NCI-H146 treated with DMSO at 0.1 percent for 48 hours (cell line): ENCODE measurements at regions not wholly inside any gene's neighbourhood (a gene's known extent, or its start where the extent isn't known, plus 50 kb on each side); places are given as distances from the start of the nearest gene placed in this dataset.
A peak's percentile ranks its signal among the peaks of the same experiment; 100 is the strongest.

Experiments used
- DNase-seq: peaks from one replicate; lab custom pipeline; 2025; ENCODE audit not compliant: unreplicated experiment; lab: John Stamatoyannopoulos, UW

GRCh38 chr13:36493046-36493445 lies 60.8 kb downstream of the CCNA1 start:
- DNase-seq = no peak

GRCh38 chr13:36495431-36495830 lies 63.1 kb downstream of the CCNA1 start:
- DNase-seq = no peak

GRCh38 chr13:36509369-36509768 lies 77.1 kb downstream of the CCNA1 start:
- no peak for DNase-seq

GRCh38 chr13:36512771-36513170 lies 80.5 kb downstream of the CCNA1 start:
- DNase-seq = no peak

- DNase-seq = no peak
These were observed 81.0 kb downstream of the CCNA1 start for GRCh38 chr13:36513266-36513665.

GRCh38 chr13:36515466-36515865 lies 83.2 kb downstream of the CCNA1 start:
- no peak for DNase-seq

- DNase-seq = no peak
These were observed 83.9 kb downstream of the CCNA1 start for GRCh38 chr13:36516225-36516624.

- no peak for DNase-seq
These were observed 86.4 kb downstream of the CCNA1 start for GRCh38 chr13:36518707-36519106.

GRCh38 chr13:36519432-36519831 lies 87.1 kb downstream of the CCNA1 start:
- DNase-seq = no peak

GRCh38 chr13:36520111-36520510 lies 87.8 kb downstream of the CCNA1 start:
- DNase-seq = no peak

- DNase-seq = no peak
These were observed 94.6 kb downstream of the CCNA1 start for GRCh38 chr13:36526897-36527296.

- no peak for DNase-seq
These were observed 95.8 kb downstream of the CCNA1 start for GRCh38 chr13:36528105-36528504.

- no peak for DNase-seq
These were observed 97.9 kb downstream of the CCNA1 start for GRCh38 chr13:36530050-36530789.

GRCh38 chr13:36530861-36531590 lies 98.7 kb downstream of the CCNA1 start:
- DNase-seq = no peak

- DNase-seq = no peak
These were observed 99.6 kb downstream of the CCNA1 start for GRCh38 chr13:36531746-36532486.

- peak; percentile 35 for DNase-seq
These were observed 101.5 kb downstream of the CCNA1 start for GRCh38 chr13:36533806-36534205.

GRCh38 chr13:36536546-36536945 lies 104.3 kb downstream of the CCNA1 start:
- DNase-seq = peak; percentile 82

GRCh38 chr13:36543671-36544070 lies 111.4 kb downstream of the CCNA1 start:
- DNase-seq = peak; percentile 91

- no peak for DNase-seq
These were observed 115.8 kb downstream of the CCNA1 start for GRCh38 chr13:36548129-36548528.

- no peak for DNase-seq
These were observed 116.9 kb downstream of the CCNA1 start for GRCh38 chr13:36549126-36549702.

GRCh38 chr13:36549755-36550154 lies 117.5 kb downstream of the CCNA1 start:
- DNase-seq = peak; percentile 30
